Right lobe of liver (tissue), 4 donors: ENCODE measurements at regions not wholly inside any gene's neighbourhood (a gene's known extent, or its start where the extent isn't known, plus 50 kb on each side); places are given as distances from the start of the nearest gene placed in this dataset.

Source experiments
- CTCF ChIP-seq, 4 donors: fragments of 200-600 bp in 3 of 4; fragments of 450-650 bp in 1 of 4; IDR thresholded peaks; one replicate each; pipeline versions ENCODE4 v1.5.1 to v1.8.0; 2016 to 2022; ENCODE audit warnings: antibody characterized with exemption in 4 of 4, mild to moderate bottlenecking in 2 of 4
- POLR2A ChIP-seq: fragments of 450-650 bp; IDR thresholded peaks from one replicate; pipeline ENCODE4 v1.6.1; 2017; ENCODE audit warnings: antibody characterized with exemption, mild to moderate bottlenecking
- donor health status: DM: no; HTN: no; CAD: no.
- donor health status: DM: no; HTN: no; CAD: no.
- donor health status: DM: no; HTN: yes; CAD: no.

GRCh38 chr4:127534041-127534825 lies 98.5 kb upstream of the INTU start:
- TF ChIP-seq POLR2A (no peak), CTCF (IDR thresholded peaks at IDR 0.05) (no peak)
